GM10248 (cell line): ENCODE measurements at regions not wholly inside any gene's neighbourhood (a gene's known extent, or its start where the extent isn't known, plus 50 kb on each side); places are given as distances from the start of the nearest gene placed in this dataset.
A peak's percentile ranks its signal among the peaks of the same experiment; 100 is the strongest.

Experiments
- CTCF ChIA-PET: fragments of 300-600 bp; sonication (Branson Sonifier 250); formaldehyde crosslinking; extraction: SDS; loops from one replicate; lab custom pipeline; 2021; ENCODE audit warnings: antibody characterized with exemption; lab: Yijun Ruan, JAX
- POLR2A ChIA-PET: fragments of 350-650 bp; sonication (Branson Sonifier 250); formaldehyde crosslinking; extraction: SDS; loops from one replicate; lab custom pipeline; 2020; ENCODE audit warnings: antibody characterized with exemption; lab: Yijun Ruan, JAX
- DNase-seq: peaks from one replicate; pipeline ENCODE4 v3.0.0; 2012; ENCODE audit errors: extremely low spot score
- CTCF ChIP-seq: IDR thresholded peaks from 2 replicates; pipeline ENCODE4 v1.5.1; 2012; ENCODE audit warnings: mild to moderate bottlenecking, low read depth; ENCODE audit errors: extremely low read depth, missing control alignments, control extremely low read depth

- no peak for TF ChIP-seq CTCF
- POLR2A ChIA-PET: no interaction called here
- CTCF ChIA-PET: interaction anchor here (1.0 to 1.4 kb wide), 3 partner anchors 16 to 56 kb away, joined by 3 to 4 read pairs (median 3); no protein-coding TSS in a partner anchor
- DNase-seq: no peak
Measured at GRCh38 chr12:67062193-67062592, 207.0 kb upstream of the CAND1 start.

GRCh38 chr12:67067453-67068203, 201.5 kb upstream of the CAND1 start:
- POLR2A ChIA-PET: no interaction called here
- CTCF ChIA-PET: no interaction called here
- TF ChIP-seq CTCF: no peak
- peak; percentile 3 for DNase-seq

- no peak for TF ChIP-seq CTCF
- ChIA-PET POLR2A (no interaction called here), CTCF (no interaction called here)
- DNase-seq: peak; percentile 3
Measured at GRCh38 chr12:67068204-67068731, 200.9 kb upstream of the CAND1 start.

GRCh38 chr12:67068761-67069450, 200.3 kb upstream of the CAND1 start:
- peak; percentile 40 for DNase-seq
- POLR2A ChIA-PET: no interaction called here
- CTCF ChIA-PET: no interaction called here
- no peak for TF ChIP-seq CTCF

GRCh38 chr12:67069451-67070306, 199.5 kb upstream of the CAND1 start:
- CTCF ChIA-PET: no interaction called here
- POLR2A ChIA-PET: no interaction called here
- DNase-seq: peak; percentile 22
- no peak for TF ChIP-seq CTCF

GRCh38 chr12:67070307-67070600, 198.9 kb upstream of the CAND1 start:
- CTCF ChIA-PET: no interaction called here
- no peak for DNase-seq
- no peak for TF ChIP-seq CTCF
- POLR2A ChIA-PET: no interaction called here
